Type B pancreatic cell (in vitro differentiated cells): ENCODE measurements at regions not wholly inside any gene's neighbourhood (a gene's known extent, or its start where the extent isn't known, plus 50 kb on each side); places are given as distances from the start of the nearest gene placed in this dataset.

Experiments
- DNase-seq: peaks from one replicate; pipeline ENCODE4 v3.0.0; 2021; ENCODE audit warnings: mixed read lengths; ENCODE audit not compliant: unreplicated experiment; ENCODE audit errors: extremely low spot score
- H3K27ac Mint-ChIP-seq: 2 replicates; pipeline ENCODE4 v1.8.0; 2021; ENCODE audit warnings: mild to moderate bottlenecking, mixed read lengths
- H3K27me3 Mint-ChIP-seq: 2 replicates; pipeline ENCODE4 v1.8.0; 2021; ENCODE audit warnings: mixed read lengths
- H3K36me3 Mint-ChIP-seq: 2 replicates; pipeline ENCODE4 v1.8.0; 2021; ENCODE audit warnings: mixed read lengths
- H3K4me1 Mint-ChIP-seq: one replicate; pipeline ENCODE4 v1.8.0; 2021; ENCODE audit warnings: mixed read lengths; ENCODE audit not compliant: unreplicated experiment
- H3K4me3 Mint-ChIP-seq: 2 replicates; pipeline ENCODE4 v1.8.0; 2021; ENCODE audit warnings: mild to moderate bottlenecking, mixed read lengths
- H3K9me3 Mint-ChIP-seq: 2 replicates; pipeline ENCODE4 v1.8.0; 2021; ENCODE audit warnings: mixed read lengths
- TF ChIP-seq, protein P1 (sequence below): fragments of 200-600 bp; sonication (generic); conservative IDR thresholded peaks from 2 replicates; pipeline ENCODE4 v1.5.0; 2021; ENCODE audit warnings: antibody characterized with exemption, mild to moderate bottlenecking

DNA sequence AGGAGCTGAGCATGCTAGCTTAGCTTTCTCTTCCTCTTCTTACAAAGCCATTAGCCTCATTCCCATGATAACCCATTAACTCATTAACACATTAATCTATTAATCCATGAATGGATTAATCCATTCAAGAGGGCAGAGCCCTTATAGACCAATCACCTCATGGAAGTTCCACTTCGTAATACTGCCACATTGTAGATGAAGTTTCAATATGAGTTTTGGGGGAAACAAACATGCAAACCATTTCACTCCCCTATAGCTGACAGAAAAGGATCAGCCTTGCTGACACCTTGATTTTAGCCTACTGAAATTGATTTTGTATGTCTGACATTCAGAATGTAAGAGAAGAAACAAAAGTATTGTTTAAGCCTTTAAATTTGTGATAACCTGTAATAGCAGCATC, 251.8 kb upstream of the GALNTL6 start:
- Mint-ChIP-seq H3K27ac (no peak overlapping the region), H3K9me3 (no peaks in the 10 kb centered on the region), H3K4me1 (no peaks in the 10 kb centered on the region), H3K4me3 (no peak overlapping the region), H3K36me3 (no peaks in the 10 kb centered on the region), H3K27me3 (no peaks in the 10 kb centered on the region)
- no peak for DNase-seq
- TF ChIP-seq, protein P1, sequence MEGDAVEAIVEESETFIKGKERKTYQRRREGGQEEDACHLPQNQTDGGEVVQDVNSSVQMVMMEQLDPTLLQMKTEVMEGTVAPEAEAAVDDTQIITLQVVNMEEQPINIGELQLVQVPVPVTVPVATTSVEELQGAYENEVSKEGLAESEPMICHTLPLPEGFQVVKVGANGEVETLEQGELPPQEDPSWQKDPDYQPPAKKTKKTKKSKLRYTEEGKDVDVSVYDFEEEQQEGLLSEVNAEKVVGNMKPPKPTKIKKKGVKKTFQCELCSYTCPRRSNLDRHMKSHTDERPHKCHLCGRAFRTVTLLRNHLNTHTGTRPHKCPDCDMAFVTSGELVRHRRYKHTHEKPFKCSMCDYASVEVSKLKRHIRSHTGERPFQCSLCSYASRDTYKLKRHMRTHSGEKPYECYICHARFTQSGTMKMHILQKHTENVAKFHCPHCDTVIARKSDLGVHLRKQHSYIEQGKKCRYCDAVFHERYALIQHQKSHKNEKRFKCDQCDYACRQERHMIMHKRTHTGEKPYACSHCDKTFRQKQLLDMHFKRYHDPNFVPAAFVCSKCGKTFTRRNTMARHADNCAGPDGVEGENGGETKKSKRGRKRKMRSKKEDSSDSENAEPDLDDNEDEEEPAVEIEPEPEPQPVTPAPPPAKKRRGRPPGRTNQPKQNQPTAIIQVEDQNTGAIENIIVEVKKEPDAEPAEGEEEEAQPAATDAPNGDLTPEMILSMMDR: no peak

DNA sequence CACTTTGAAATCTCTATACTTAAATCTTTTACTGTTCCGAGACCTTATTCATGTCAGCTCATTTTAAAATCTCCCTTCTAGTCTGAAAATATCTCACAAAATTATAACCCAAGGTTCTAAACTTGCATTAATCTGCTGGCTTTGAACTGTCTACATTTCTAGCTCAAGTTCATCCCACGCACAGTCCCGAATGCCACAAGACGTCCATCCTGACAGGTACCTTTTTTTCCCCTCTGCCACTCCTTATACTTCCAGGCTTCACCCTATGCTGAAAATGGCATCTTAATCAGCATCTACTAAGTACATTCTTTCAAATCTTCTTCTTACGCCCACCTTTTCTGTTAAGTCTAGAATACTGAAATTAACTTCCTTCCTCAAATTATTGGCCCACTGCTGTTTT, 259.2 kb upstream of the GALNTL6 start:
- H3K9me3 Mint-ChIP-seq: no peaks in the 10 kb centered on the region
- no peaks in the 10 kb centered on the region for H3K27me3 Mint-ChIP-seq
- no peaks in the 10 kb centered on the region for H3K36me3 Mint-ChIP-seq
- H3K4me1 Mint-ChIP-seq: no peaks in the 10 kb centered on the region
- no peak for DNase-seq
- TF ChIP-seq, protein P1: no peak
- no peak overlapping the region for H3K4me3 Mint-ChIP-seq
- H3K27ac Mint-ChIP-seq: no peak overlapping the region

DNA sequence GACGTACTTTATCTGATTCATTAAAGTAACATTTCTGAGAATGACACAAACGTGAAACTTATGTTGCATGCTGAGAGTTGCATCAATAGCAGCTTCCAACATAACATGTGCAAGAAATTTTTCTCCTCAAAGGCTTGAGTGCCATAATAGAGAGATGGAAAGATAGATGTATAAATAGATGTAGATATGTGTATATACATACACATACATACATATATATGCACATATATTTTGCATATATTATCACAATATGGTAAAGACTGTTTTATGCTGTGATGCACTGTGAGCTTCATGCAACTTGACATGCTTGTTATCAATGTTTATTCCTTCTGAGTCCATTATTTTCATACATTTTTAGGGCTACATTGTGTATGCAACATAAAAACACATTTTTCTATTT, 270.6 kb upstream of the GALNTL6 start:
- Mint-ChIP-seq H3K27ac (no peak overlapping the region), H3K9me3 (peaks cover 4% of the 10 kb centered on the region), H3K27me3 (no peaks in the 10 kb centered on the region), H3K4me1 (no peaks in the 10 kb centered on the region), H3K36me3 (no peaks in the 10 kb centered on the region), H3K4me3 (no peak overlapping the region)
- DNase-seq: no peak
- TF ChIP-seq, protein P1: no peak

DNA sequence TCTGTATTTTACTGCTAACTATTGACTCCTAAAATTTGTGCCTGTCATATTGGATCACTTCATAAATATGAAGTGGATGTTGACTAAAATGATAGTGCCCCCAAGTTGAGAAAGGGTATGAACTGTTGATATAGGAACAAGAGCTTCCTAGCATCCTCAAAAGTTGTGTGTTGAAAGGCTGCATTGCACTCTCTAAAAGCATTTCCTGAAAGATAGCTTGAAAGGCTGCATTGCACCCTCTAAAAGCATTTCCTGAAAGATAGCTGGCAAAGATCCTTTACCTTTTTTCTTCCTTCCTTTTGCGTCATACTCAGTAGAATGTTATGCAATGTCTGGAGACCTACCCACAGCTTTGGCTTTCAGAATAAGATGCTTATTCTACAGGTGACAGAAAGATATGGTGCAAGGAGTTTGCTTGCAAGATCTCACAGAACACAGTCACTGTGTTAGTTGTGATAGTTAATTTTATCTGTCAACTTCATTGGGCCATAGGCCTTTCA, 274.6 kb upstream of the GALNTL6 start:
- H3K27ac Mint-ChIP-seq: no peak overlapping the region
- no peaks in the 10 kb centered on the region for H3K27me3 Mint-ChIP-seq
- TF ChIP-seq, protein P1: no peak
- H3K36me3 Mint-ChIP-seq: no peaks in the 10 kb centered on the region
- no peaks in the 10 kb centered on the region for H3K4me1 Mint-ChIP-seq
- peaks cover 4% of the 10 kb centered on the region for H3K9me3 Mint-ChIP-seq
- H3K4me3 Mint-ChIP-seq: no peak overlapping the region
- DNase-seq: no peak

DNA sequence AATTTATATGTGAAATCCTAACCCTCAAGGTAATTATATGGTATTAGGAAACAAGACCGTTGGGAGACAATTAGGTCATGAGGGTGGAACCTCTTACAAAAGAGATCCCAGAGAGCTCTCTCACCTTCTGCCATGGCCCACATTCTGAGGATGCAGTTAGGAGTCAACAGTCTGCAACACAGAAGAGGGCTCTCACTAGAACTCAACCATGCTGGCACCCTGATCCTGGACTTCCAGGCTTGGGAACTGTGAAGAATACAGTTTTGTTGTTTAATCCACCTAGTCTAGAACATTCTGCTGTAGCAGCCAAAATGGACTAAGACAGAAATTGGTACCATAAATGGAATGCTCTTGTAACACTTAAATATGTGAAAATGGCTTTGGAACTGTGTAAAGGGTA, 278.8 kb upstream of the GALNTL6 start:
- H3K4me1 Mint-ChIP-seq: no peaks in the 10 kb centered on the region
- DNase-seq: no peak
- no peak overlapping the region for H3K27ac Mint-ChIP-seq
- no peaks in the 10 kb centered on the region for H3K36me3 Mint-ChIP-seq
- no peak overlapping the region for H3K4me3 Mint-ChIP-seq
- TF ChIP-seq, protein P1: no peak
- H3K27me3 Mint-ChIP-seq: no peaks in the 10 kb centered on the region
- H3K9me3 Mint-ChIP-seq: no peaks in the 10 kb centered on the region

DNA sequence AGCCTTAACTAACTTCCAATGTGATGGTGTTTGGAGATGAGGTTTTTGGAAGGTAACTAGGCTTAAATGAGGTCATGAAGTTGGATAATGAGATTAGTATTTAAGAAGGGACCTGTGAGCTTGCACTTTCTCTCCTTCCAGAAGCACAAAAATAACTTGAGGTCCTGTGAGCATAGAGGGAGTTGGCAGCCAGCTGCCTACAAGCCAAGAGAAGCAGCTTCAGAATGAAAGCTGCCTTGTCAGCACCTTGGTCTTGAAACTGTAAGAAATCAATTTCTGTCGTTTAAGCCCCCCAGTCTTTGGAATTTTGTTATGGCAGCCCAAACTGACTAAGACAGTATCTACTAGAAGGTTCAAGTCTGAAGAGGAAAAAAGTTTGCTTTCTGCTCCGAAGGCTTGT, 280.2 kb upstream of the GALNTL6 start:
- no peaks in the 10 kb centered on the region for H3K36me3 Mint-ChIP-seq
- TF ChIP-seq, protein P1: no peak
- H3K27ac Mint-ChIP-seq: no peak overlapping the region

More for the DNA sequence above, 280.2 kb upstream of the GALNTL6 start:
- no peaks in the 10 kb centered on the region for H3K27me3 Mint-ChIP-seq
- no peaks in the 10 kb centered on the region for H3K4me1 Mint-ChIP-seq
- DNase-seq: no peak
- H3K9me3 Mint-ChIP-seq: no peaks in the 10 kb centered on the region
- no peak overlapping the region for H3K4me3 Mint-ChIP-seq
